Fibroblast of mammary gland (primary cell): ENCODE measurements at regions not wholly inside any gene's neighbourhood (a gene's known extent, or its start where the extent isn't known, plus 50 kb on each side); places are given as distances from the start of the nearest gene placed in this dataset.

Experiments
- DNase-seq: peaks from one replicate; pipeline ENCODE4 v3.0.0-alpha.2; 2010; ENCODE audit warnings: low read depth
- H3K4me3 ChIP-seq: 2 replicates; pipeline ENCODE4 v1.5.1; 2011; ENCODE audit warnings: low read depth, mild to moderate bottlenecking, low read length, moderate library complexity; ENCODE audit not compliant: control insufficient read depth
- TF ChIP-seq, protein P1 (sequence below): conservative IDR thresholded peaks from 2 replicates; pipeline ENCODE4 v1.5.1; 2011; ENCODE audit warnings: low read depth, low read length, inconsistent platforms; ENCODE audit not compliant: control insufficient read depth, insufficient read depth

DNA sequence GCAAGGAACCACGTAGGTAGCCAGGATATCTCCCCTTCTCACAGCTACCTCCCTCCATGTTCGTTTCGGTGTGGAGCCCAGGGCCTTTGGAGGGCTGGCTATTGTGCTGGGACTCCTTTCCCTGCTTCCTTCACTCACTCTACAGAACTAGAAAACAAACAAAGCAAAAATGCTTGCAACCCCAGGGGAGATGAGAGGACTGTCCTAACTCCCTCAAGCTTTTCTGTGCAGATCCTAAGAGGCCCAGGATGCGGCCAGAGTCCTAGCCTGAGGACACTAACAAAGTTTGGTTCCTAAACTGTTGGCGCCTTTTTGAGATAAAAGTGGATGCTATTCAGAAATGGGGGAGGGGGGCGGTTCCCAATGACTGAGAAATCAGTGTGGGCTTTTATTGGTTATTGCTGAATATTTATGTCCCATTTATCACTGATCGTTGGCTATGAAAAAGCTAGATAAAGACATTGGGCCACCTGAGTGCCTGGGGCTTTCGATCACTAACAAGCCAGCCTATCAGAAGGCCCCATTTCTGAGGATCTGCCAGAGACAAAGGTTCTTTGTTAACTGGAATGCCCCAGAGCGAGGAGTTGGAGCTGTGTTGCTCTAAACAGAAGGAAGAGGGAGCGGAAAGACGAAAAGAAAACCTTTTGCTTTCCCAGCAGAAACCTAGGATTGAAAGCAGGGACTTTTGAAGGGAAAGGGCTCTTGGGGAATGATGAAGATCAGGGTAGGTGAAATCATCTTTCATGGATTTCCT, 95.2 kb upstream of the EGR2 start:
- no peak for DNase-seq
- TF ChIP-seq, protein P1, sequence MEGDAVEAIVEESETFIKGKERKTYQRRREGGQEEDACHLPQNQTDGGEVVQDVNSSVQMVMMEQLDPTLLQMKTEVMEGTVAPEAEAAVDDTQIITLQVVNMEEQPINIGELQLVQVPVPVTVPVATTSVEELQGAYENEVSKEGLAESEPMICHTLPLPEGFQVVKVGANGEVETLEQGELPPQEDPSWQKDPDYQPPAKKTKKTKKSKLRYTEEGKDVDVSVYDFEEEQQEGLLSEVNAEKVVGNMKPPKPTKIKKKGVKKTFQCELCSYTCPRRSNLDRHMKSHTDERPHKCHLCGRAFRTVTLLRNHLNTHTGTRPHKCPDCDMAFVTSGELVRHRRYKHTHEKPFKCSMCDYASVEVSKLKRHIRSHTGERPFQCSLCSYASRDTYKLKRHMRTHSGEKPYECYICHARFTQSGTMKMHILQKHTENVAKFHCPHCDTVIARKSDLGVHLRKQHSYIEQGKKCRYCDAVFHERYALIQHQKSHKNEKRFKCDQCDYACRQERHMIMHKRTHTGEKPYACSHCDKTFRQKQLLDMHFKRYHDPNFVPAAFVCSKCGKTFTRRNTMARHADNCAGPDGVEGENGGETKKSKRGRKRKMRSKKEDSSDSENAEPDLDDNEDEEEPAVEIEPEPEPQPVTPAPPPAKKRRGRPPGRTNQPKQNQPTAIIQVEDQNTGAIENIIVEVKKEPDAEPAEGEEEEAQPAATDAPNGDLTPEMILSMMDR, result no peak
- H3K4me3 ChIP-seq, result no peak overlapping the region

DNA sequence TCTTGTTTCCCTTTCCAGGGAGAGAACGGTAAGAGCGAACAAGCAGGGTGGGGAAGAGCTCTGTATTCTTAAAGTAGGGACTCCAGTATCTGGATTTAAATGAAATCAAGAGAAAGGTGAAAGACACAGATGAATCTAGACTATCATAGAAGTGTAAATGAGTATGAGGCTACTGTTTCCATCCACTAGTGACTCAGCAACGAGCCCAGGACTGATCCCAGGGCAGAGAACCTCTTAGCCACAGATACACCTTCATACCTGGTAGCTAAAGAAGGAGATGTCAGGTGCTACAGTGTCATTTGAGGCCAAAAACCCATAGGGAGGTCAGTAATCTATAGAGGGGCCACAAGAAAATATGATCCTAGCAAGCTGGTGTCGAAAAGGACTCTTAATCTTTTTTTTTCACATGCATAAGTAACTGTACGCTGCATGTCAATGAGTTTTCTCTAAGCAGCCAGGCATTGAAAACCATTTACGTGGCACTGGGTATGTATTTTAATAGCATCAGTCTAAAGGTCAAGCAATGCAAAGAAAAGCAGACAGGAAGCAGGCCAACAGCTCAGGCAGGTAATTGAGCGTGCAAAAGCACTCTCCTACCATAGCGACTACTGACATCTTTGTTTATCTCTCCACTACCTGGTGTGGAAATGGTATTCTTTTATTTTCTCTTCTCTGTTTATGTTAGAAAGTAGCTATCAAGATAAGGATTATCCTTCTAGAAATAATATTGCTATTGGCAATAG, 91.5 kb upstream of the EGR2 start:
- no peak for DNase-seq
- TF ChIP-seq, protein P1, result no peak
- H3K4me3 ChIP-seq, result no peak overlapping the region

DNA sequence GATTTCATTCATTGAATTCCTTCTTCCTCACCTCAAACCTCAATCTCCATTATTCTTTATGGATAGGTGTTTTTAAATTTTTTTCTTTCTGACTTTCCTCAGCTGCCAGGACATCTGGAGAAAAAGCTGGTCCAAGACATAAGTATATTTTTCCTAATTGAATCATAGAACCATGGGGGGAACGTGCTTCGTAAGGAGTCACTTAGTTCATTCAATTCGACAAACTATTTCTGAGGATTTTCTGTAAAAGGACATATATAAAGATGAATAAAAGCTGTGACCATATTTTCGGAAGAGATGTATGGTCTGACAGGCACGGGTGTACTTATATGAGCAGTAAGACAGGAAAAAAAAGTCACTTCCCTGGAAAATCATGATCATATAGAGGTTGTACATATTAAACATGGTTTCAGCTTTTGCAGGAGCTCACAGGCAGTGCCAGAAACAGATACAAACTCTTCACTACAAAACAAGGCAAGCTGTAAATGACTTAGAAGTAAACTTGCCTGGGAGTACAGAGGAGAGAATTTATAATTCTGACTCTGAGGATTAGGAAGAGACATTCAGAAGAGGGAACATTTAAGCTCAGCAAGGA, 88.2 kb upstream of the EGR2 start:
- DNase-seq, result no peak
- TF ChIP-seq, protein P1, result no peak
- no peak overlapping the region for H3K4me3 ChIP-seq

DNA sequence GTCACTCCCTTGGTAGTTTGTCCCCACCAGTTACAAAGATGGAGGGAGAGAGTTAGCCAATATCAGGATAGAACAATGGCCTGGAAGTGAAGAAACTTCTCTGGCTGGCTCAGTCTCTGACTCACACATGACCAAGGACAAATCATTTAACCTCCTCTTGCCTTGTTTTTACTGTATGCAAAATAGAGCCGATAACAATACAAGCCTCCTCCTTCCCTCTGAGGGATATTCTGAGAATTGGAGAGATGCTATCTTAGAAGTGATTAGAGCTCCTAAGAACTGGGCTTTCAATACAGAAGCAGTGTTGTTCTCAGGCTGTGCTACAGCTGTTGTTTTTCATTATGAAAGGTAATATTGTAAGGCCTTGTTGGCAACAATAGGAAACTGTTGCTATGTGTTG, 87.7 kb upstream of the EGR2 start:
- peak; percentile 72 for DNase-seq
- no peak overlapping the region for H3K4me3 ChIP-seq
- TF ChIP-seq, protein P1, result no peak

DNA sequence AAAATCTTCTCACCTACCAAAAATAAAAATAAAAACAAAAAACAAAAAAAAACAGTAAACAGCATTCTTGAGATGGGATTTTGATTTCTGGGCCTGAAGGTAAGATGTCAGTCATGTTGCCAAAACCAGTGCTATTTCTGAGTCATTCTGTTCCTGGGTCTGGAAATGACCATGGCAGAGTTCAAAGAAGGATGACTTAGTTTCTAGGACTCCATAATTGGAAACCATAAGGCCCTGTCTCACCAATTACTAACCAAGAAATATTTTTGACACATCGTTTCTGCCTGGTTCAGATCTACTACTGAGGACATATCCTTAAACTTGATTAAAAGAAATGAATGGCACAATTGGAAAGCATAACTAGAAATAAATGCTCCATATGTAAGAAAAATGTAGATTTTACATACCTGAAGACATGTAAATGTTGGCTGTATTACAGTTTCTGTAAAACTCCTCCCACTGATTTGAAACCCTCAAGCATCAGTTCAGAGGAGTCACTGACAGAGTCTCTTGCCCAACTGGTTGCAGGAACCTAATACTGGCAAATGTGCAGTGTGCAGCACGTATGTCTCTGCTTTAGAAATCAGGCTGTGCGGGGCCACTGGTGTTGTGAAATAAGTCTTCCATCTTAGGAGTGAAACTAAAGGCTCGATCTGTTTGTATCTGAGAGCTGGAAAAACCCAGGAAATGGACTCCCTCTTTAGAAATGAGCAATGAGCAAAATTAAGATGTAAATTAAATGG, 84.8 kb upstream of the EGR2 start:
- H3K4me3 ChIP-seq, result no peak overlapping the region
- peak; percentile 43 for DNase-seq
- TF ChIP-seq, protein P1, result no peak

DNA sequence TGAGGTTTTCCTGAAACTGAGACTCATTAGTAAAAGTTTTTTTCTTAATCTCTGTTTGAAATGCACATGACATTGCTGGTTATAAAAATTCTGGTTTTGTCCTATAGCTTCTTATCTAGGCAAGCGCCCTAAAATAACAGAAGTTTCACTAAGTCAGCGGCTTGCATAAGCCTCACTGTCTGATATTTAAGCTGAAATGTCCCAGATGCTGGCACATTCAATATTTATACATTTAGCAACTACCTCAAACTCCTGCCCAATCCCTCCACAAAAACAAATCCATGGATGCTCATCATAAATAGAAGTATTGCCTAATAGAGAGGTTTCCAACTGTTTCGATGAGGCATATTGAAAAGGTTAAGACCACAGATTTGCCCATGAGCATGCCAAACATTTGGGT, 83.1 kb upstream of the EGR2 start:
- TF ChIP-seq, protein P1, result no peak
- no peak for DNase-seq
- H3K4me3 ChIP-seq, result no peak overlapping the region
